ENCODE measurements at regions not wholly inside any gene's neighbourhood (a gene's known extent, or its start where the extent isn't known, plus 50 kb on each side); places are given as distances from the start of the nearest gene placed in this dataset.

GRCh38 chr1:55610203-55610602 is 395.0 kb upstream of the USP24 start:
- TF ChIP-seq POLR2AphosphoS5 (IDR thresholded peaks at IDR 0.05) (no peak), POLR2A (IDR thresholded peaks at IDR 0.05) (no peak)
- TF ChIP-seq, protein P1, sequence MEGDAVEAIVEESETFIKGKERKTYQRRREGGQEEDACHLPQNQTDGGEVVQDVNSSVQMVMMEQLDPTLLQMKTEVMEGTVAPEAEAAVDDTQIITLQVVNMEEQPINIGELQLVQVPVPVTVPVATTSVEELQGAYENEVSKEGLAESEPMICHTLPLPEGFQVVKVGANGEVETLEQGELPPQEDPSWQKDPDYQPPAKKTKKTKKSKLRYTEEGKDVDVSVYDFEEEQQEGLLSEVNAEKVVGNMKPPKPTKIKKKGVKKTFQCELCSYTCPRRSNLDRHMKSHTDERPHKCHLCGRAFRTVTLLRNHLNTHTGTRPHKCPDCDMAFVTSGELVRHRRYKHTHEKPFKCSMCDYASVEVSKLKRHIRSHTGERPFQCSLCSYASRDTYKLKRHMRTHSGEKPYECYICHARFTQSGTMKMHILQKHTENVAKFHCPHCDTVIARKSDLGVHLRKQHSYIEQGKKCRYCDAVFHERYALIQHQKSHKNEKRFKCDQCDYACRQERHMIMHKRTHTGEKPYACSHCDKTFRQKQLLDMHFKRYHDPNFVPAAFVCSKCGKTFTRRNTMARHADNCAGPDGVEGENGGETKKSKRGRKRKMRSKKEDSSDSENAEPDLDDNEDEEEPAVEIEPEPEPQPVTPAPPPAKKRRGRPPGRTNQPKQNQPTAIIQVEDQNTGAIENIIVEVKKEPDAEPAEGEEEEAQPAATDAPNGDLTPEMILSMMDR (IDR thresholded peaks at IDR 0.05 in 8 of 11, conservative IDR thresholded peaks at IDR 0.05 in 3 of 11), result no peak
- WGBS, 5 donors, result 82 to 90% (median 87%) methylated on average over 3 of the region's 3 CpGs
- H3K4me1 ChIP-seq, result no peaks in the 10 kb centered on the region
- no peak for DNase-seq
- intact Hi-C loops (cut with DNase I; ENCODE audit: low total_unique reads), result no loop called here
- no peaks in the 10 kb centered on the region for H3K36me3 ChIP-seq
- peaks cover 0 to 19% (median 11%) of the 10 kb centered on the region in 8 donors for H3K9me3 ChIP-seq
- peaks cover 0 to 9% (median 0%) of the 10 kb centered on the region in 7 donors for H3K27me3 ChIP-seq (replicated peaks in 1 of 7)
- H3K27ac ChIP-seq, result no peak overlapping the region
- no peak overlapping the region for H3K4me3 ChIP-seq

- Histone ChIP-seq H3K27ac (no peak overlapping the region), H3K27me3 (replicated peaks in 1 of 7) (peaks cover 0 to 9% (median 0%) of the 10 kb centered on the region in 7 donors), H3K36me3 (no peaks in the 10 kb centered on the region), H3K9me3 (peaks cover 0 to 19% (median 11%) of the 10 kb centered on the region in 8 donors), H3K4me3 (no peak overlapping the region), H3K4me1 (no peaks in the 10 kb centered on the region)
- no peak for DNase-seq
- TF ChIP-seq, protein P1 (IDR thresholded peaks at IDR 0.05 in 8 of 11, conservative IDR thresholded peaks at IDR 0.05 in 3 of 11), result no peak
- no peak for TF ChIP-seq POLR2A (IDR thresholded peaks at IDR 0.05)
- no peak for TF ChIP-seq POLR2AphosphoS5 (IDR thresholded peaks at IDR 0.05)
- intact Hi-C loops (cut with DNase I; ENCODE audit: low total_unique reads), result no loop called here
Measured at GRCh38 chr1:55609630-55610029, 394.5 kb upstream of the USP24 start.

DNA sequence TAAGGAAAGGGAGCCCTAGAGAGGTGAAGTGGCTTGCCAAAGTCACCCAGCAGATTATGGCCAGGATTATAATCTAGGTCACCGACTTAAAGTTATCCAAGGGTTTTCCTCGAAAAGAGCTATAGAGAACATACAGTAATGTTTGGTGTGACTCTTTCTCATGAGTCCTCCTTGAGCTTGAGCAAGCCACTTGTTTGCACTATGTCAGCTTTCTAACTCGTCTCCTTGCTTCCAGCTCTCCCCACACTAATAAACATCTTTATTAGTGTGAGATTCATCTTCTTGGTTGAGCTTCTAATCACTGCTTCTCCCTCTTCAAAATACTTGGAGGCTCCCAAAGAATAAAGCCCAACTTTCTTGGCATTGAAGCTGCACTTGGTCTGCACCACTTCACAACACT is 390.0 kb upstream of the USP24 start:
- peaks cover 0 to 19% (median 11%) of the 10 kb centered on the region in 8 donors for H3K9me3 ChIP-seq
- H3K4me1 ChIP-seq, result no peaks in the 10 kb centered on the region
- H3K36me3 ChIP-seq, result no peaks in the 10 kb centered on the region
- intact Hi-C loops (cut with DNase I; ENCODE audit: low total_unique reads), result no loop called here
- no peak overlapping the region for H3K4me3 ChIP-seq
- 69 to 85% (median 82%) methylated on average over 3 of the region's 3 CpGs for WGBS, 5 donors
- TF ChIP-seq POLR2AphosphoS5 (IDR thresholded peaks at IDR 0.05) (no peak), POLR2A (IDR thresholded peaks at IDR 0.05) (no peak)
- TF ChIP-seq, protein P1 (IDR thresholded peaks at IDR 0.05 in 8 of 11, conservative IDR thresholded peaks at IDR 0.05 in 3 of 11), result no peak
- no peak overlapping the region for H3K27ac ChIP-seq
- H3K27me3 ChIP-seq (replicated peaks in 1 of 7), result peaks cover 0 to 9% (median 0%) of the 10 kb centered on the region in 7 donors
- no peak for DNase-seq

DNA sequence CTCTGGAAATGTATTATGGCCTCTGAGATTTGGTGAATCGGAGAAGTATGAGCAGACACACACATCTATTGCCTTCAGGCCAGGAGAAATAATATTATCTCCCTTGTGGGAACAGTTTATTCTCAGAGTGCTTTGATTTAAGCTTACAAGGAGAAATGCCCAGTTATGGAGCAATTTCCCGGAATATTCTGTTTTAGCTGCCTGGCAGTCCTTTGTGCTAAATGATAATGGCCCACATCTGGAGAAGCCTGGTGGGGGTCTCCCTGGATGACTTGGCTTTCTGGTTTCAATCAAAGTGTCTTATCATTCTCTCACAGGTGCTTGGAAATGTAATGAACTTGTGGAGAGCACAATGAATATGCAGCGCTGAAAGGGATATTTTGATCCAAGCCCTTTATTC is 389.6 kb upstream of the USP24 start:
- TF ChIP-seq POLR2A (IDR thresholded peaks at IDR 0.05) (no peak), POLR2AphosphoS5 (IDR thresholded peaks at IDR 0.05) (no peak)
- TF ChIP-seq, protein P1 (IDR thresholded peaks at IDR 0.05 in 8 of 11, conservative IDR thresholded peaks at IDR 0.05 in 3 of 11), result no peak
- intact Hi-C loops (cut with DNase I; ENCODE audit: low total_unique reads), result no loop called here
- H3K36me3 ChIP-seq, result no peaks in the 10 kb centered on the region
- H3K27ac ChIP-seq, result no peak overlapping the region
- H3K4me1 ChIP-seq, result no peaks in the 10 kb centered on the region
- no peak for DNase-seq
- WGBS, 5 donors, result 90 to 95% (median 93%) methylated on average over 3 of the region's 3 CpGs
- peaks cover 0 to 19% (median 11%) of the 10 kb centered on the region in 8 donors for H3K9me3 ChIP-seq
- H3K4me3 ChIP-seq, result no peak overlapping the region
- peaks cover 0 to 13% (median 0%) of the 10 kb centered on the region in 7 donors for H3K27me3 ChIP-seq (replicated peaks in 1 of 7)
